GM21717 (cell line): ENCODE measurements at regions not wholly inside any gene's neighbourhood (a gene's known extent, or its start where the extent isn't known, plus 50 kb on each side); places are given as distances from the start of the nearest gene placed in this dataset.
"Not testable (repeated sequence)": the region's sequence is repeated elsewhere in the genome, so short reads cannot be mapped to it uniquely, and the experiment has no call there.

Source experiments
- ATAC-seq: cut with Tn5 transposase; IDR thresholded peaks from one replicate; pipeline ENCODE4 v1.9.1; 2021; ENCODE audit warnings: mild to moderate bottlenecking, moderate library complexity; ENCODE audit not compliant: unreplicated experiment

DNA sequence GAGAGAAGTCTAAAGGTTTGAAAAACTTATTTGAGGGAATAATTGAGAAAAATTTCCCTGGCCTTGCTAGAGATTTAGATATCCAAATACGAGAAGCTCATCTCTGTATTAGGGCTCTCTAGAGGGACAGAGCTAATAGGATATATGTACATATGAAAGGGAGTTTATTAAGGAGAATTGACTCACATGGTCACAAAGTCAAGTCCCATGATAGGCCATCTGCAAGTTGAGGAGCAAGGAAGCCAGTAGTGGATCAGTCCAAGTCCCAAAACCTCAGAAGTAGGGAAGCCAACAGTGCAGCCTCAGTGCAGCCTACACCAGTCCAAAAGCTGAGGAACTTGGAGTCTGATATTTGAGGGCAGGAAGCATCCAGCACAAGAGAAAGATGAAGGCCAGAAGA lies 126.7 kb downstream of the PJA2 start:
- not testable (repeated sequence) for ATAC-seq

DNA sequence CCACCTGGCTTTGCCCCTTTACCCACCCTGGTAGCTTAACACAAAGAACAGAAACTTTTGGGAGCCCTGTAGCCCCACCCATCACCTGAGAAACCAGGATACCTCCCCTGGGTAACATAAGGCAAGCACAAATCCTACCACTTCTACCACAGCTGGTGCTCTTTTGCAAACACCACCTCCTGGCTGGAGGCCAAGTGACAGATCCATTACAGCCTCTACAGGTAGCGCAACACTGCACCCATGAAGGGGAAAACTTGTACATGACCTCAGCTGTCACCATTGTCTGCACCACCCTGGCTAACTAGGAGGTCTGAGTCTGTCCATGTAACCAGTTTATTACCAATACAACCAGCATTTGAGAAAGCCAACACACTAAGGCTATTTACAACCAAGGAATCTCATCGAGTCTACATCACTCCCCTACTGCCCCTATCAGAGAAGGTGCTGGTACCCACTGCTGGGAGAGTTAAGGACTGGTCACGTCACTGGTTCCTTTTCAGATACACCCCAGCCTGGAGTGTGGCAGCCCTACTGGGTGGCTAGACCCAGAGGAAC lies 128.6 kb downstream of the PJA2 start:
- ATAC-seq: no peak

DNA sequence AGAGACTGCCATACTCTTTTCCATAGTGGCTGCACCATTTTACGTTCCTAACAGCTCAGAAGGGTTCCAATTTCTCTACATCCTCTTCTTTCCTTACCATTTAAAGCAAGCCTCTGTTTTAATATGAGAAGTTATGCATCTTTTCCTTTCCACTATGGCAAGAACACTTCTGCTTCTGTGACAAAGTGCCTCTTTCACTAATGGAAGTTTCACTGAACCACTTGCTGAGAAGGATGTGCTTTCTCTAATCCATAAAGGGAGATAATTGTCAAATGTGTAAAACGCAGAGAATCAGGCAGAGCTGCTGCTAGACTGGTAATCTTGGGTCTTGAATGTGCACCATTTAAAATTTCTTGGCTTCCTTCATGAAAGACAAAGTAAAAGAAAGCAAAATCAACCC lies 131.6 kb downstream of the PJA2 start:
- no peak for ATAC-seq

DNA sequence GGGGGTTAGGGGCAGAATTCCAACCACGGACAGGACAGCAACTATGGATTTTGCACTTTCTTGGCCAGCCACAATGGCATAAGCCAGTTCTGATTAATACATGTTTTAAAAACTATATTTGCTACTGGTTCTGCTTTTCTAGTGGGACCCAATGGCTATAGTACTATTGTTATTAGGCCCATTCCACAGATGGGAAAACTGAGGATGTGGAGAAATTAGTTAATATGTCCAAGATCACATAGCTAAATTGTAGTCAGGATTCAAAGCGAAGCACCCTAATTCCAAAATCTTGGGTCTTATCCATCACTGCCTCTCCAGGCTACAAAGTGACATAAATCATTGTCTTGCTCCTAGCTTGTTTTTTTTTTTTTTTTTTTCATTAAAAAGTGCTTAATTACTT lies 133.9 kb downstream of the PJA2 start:
- ATAC-seq: no peak

DNA sequence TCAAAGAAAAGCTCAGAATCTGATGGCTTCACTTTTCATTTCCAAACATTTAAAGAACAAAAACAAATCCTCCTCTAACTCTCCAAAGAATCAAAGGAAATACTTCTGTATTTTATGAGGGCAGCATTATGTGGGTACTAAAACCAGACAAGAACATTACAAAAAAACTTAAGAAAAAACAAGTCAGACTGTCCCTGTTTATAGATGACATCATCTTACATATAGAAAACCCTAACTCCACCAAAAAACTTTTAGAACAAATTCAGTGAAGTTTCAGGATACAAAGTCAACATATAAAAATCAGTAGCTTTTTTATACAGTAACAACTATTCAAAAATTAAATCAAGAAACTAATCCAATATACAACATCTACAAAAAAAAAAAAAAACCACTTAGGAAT lies 136.2 kb downstream of the PJA2 start:
- ATAC-seq: no peak

DNA sequence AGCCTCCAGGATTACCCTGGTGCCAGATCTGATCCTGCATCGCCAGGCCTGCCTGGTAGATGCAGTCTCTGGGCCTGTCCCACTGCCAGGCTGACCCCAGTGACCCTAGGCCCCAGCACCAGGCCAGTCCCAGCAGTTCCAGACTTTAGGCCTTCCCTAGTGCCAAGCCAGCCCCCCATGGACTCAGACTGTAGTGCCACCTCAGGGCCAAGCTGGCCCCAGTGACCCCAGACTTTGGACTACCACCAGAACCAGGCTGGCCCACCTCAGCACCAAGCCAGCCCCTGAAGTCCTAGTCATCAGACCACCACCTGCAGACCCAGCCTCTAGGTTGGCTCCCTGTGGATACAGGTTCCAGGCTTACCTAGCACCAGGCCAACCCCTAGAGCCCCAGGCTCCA lies 142.5 kb downstream of the PJA2 start:
- ATAC-seq: no peak

DNA sequence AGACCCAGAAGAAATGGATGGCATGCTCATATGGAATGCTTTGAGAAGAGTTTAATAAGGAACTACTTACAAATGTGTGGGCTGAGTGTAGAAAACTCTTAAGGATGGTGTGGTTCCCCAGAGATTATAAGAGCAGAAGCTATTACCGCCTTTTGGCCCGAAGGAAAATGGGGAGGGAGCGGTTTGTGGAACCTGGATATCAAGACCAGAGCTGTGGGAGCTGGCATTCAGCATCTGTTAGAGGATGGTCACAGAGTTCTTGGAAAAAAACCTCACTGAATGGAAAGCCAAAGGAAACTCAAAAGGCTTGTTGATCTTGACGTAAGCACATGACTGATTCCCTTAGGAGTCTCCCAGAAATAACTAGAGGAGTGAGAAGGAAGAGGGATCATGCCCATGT lies 151.0 kb downstream of the PJA2 start:
- ATAC-seq: no peak

DNA sequence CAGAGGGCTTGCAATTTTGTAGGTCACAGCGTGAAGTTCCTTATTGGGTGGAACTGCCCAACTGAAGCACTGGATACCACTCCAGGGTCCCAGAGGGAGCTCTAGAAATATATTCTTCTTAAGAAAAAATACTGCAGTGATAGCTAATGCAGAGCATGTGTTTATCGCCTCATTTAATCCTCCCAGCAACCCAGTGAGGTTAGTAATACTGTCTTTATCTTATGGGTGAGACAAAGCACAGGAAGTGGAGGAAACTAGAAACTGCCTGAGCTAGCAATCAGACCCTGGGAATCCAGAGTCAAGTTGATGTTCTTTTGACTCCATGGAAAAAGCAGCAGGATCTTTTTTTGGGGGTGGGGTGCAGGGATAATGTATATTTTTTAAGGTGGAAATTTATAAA lies 153.3 kb downstream of the PJA2 start:
- ATAC-seq: no peak

DNA sequence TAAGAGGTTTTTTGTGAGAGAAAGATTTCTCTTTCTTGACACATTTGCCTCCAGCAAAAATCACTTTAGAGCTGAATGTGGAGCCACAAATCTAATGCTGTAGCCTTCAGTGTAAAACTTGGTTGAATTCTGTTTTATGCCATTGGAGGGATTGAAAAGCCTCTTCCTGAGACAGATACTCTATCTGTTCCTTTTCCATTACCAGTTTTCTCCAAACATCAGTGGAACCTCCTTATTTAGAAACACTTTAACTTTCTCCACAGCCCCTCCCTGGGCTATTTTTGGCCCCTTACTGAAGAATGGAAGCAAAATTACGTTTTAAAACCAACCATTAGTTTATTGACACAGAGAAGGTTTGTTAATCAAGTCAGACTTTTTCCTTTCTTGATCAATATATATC lies 155.3 kb downstream of the PJA2 start:
- ATAC-seq: no peak

DNA sequence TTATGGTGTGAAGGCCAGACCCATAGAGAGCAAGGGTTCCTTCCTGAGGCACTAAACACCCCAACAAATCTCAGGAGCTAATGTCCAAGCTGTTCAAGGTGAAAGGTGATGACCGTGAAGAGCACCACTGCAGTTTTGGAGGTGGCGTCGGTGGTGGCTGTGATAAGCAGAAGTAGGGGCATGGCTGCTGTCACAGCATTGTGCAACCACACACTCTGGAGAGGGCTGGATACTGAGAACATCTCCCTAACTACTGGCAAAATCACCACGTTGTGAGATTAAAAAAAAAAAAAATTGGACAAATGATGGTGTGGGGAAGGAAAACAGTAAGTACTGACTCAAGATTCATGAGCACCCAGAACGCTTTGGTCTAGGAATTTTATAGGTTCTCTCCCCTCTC lies 156.5 kb downstream of the PJA2 start:
- ATAC-seq: no peak

DNA sequence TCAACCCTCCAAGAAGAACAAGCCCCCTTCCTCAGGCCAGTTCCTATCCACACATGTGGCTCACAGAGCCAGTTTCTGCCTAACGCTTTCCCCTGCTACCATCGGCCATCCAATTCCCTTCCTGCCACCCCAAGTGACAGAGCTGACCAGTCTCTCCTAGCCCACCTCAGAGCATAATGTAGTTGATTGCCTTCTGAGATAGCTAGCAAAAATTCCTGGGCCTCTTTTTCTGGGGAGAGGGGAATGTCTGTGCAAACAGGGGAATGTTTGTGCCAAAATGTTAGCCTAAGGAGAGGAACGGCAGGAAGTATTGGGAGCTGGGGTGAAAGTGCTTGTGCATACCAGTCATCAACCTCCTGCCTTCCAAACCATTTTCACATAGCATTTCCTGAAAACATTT lies 157.0 kb downstream of the PJA2 start:
- ATAC-seq: no peak

DNA sequence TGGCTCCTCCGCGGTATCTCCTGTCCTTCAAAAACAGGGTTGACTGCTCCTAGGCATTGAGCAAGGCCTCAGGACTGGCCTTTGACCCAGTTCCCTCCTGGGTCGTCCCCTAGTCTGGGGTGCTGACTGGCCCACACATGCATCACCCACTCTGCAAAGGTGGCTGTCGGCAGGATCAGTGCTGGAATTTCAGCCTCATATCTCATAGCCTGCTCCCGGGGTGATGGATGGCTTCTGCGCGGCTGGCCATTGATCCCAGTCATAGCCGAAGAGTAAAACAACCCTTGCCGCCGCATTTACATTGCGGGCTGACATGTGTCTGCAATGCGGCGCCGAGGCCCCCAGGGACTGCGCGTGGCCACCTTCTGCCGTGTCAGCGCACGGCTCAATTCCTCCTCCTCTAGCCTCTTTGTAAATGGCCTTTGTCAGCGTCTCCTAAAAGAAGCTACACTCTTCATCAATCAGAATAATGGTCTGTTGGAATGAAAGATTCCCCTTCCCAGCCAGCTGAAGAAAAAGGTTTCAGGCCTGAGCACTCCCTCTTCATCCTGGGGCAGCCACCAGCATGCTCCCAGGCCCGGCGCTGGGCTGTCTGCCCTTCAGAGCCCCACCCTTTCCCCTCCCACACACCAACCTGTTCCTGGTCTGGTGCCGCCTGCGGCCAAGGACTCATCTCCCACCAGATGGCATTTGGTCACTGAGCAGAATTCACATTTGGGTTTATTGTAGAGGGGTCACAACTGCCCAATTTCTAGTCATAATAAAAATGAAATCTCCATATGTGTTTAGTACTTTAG lies 159.0 kb downstream of the PJA2 start:
- ATAC-seq: no peak

DNA sequence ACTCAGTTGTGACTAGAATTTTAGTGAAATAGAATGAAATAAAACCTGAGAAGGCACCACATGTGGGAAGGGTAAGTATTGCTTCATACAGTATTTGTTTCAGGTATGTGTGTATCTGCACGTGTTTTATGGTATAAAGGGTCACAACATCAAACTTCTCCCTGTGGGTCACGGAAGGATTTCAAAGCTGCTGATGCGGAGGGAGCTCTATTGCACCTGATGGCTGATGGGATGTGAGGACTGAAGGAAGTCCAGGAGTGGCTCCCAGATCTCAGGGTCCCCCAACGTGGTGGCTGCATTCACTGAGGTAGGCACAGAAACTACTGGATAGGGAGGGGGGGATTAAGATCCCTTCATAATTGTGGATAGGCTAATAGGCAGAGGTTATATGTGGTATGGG lies 159.7 kb downstream of the PJA2 start:
- no peak for ATAC-seq

DNA sequence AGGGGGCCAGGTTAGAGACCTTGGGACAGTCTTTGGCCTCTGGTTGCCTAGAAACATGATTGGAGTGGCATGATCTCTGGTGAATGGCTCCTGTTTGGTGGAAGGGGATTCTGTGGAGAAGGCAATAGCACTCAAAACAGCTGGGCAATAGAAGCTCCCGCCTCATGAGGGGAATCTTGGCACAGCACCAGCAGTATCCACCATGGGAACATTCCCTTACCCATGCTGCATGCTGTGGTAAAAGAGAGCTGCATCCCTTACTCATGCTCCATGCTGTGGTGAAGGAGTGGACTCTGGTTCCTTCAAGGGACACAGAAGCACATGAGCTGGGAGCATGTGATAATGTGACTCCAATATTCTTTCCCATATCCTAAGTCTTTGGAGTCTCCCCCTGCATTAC lies 160.6 kb downstream of the PJA2 start:
- ATAC-seq: no peak

DNA sequence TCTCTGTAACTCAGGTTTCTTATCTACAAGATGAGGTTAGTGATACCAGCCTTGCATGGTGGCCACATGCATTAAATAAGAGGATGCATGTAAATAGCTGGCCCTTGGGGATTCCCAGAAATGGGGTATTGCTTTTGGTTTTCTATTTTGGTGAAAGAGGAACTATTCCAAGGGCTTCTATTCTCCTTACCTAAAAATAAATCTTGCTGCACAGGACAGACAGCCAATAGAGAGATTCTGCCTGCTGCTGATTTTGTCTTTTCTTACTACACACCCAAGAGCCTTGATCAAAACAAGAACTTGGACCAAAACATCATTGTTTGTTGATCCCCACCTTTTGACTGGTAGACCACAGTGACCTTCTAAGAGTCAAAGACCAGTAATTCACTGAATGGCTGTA lies 161.8 kb downstream of the PJA2 start:
- peak; percentile 85 for ATAC-seq

DNA sequence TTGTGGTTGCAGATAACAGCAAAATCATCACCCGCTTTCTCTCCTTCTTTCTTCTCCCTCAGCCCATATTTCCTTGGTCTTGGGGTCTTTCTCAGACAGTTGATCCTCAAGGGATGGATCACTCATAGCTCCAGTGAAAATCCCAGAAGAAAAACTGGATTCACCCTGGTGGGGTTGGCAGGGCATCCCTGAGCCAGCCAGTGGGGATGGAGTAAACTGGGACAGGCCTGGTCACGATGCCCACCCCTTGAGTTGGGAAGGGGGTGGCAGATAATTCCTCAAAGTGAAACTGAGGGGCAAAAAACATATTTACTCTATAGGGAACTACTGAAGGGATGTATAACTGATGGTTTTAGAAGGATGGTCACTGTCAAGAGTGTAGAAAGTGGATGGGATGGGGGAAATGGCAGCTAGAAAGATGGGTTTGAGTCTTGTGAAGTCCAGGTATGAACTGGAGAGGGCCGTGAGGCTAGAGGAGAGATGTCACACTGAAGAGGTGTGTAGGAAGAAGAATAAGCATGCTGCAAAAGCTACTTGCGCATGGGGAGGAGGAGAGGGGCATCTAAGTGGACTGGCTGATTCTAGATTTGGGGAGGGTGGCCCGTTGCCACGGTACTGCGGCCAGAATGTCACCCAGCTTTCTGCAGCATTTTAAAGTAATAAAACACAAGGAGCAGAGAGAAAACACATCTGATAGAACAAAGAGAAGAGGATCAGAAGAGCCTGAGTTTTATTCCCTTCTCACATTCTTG lies 162.8 kb downstream of the PJA2 start:
- no peak for ATAC-seq
